Caki2 (cell line): ENCODE measurements at regions not wholly inside any gene's neighbourhood (a gene's known extent, or its start where the extent isn't known, plus 50 kb on each side); places are given as distances from the start of the nearest gene placed in this dataset.

ENCODE experiments used
- DNase-seq: peaks from one replicate; pipeline ENCODE4 v3.0.0-alpha.2; 2015; ENCODE audit warnings: low read depth
- in situ Hi-C: cut with HindIII; loops from 2 replicates; pipeline ENCODE4 v1.10.0; 2016; ENCODE audit warnings: low sequenced_read_pairs, low pct_unique_long_range_greater_than_20kb, mixed read lengths

DNA sequence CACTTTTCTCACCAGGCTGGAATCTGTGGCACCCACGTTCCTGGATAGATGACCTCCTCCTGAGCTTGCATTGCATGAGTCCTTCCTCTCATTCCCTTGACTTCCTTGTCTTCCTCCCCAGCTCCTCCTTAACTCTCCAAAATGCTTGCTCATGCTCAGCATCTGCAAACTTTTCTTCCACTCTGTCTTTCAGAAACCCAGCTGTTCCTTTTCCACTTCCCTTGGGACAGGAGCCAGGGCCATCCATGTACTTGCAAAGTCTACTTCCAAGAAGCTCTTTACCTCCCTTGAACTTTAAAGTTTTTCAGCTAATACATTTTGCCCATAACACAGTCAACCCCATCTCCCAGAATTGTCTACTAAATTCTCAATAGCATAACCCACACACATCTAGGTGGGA, 861.7 kb downstream of the QKI start:
- in situ Hi-C loops, result no loop called here

GRCh38 chr6:164275773-164276172, 861.3 kb downstream of the QKI start:
- no peak for DNase-seq
- in situ Hi-C loops, result no loop called here

More for the DNA sequence above, 861.7 kb downstream of the QKI start:
- no peak for DNase-seq

GRCh38 chr6:164274493-164274892, 860.0 kb downstream of the QKI start:
- in situ Hi-C loops, result no loop called here
- no peak for DNase-seq

DNA sequence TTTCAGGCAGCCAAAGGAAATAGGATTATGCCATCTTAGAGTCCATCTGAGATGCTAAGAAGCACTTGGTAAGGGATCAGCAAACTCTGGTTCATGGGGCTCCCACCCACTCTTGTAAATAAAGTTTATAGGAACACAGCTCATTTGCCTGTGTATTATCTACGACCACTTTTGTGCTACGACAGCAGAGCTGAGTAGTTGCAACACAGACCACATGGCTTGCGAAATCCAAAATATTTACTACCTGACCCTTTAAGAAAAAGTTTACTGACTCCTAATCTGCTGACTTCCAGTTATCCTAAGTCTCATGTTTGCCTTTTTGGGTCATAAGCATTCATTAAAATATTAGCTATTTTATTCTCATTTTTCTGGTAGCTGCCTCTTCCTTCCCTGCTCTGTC, 859.0 kb downstream of the QKI start:
- no peak for DNase-seq
- in situ Hi-C loops, result no loop called here

DNA sequence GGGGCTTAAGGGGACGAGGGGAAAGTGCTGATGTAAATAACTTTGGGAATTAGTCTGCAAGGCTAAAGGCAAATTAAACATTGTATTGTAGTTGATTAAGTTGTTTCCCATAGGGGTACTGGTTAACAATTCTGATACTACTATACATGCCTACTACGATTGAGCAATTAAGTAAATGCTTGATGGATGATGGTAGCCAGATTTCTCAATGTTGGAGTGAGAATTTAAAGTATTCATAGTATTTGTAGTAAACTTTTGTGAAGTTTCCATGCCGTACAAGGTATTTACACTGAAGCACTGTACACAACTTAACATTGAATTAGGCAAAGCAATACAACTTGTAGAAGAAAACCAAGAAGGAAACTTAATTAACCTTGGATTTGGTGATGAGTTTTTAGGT, 852.3 kb downstream of the QKI start:
- in situ Hi-C loops, result no loop called here
- DNase-seq, result no peak

GRCh38 chr6:164262348-164262747, 847.8 kb downstream of the QKI start:
- in situ Hi-C loops, result no loop called here
- no peak for DNase-seq

GRCh38 chr6:164258421-164258820, 843.9 kb downstream of the QKI start:
- no peak for DNase-seq
- in situ Hi-C loops, result no loop called here

DNA sequence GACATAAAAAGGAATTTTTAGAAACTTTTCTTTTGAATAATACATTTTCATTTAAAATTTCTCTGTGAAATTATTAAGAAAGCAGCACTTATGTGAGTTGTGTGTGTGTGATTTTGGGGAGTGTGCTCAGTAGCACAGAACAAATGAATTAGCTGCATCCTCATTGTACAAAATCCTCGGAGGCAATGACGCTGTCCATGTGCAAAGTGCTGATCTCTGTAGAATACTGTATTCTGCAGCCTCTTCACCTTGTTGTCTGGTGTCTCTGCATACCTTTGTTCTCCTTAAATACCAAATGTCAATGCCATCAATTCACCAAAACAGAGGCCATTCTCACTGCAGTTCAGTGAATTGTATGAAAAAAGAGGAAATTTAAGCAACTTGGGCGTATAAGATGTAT, 838.4 kb downstream of the QKI start:
- DNase-seq, result no peak
- in situ Hi-C loops, result no loop called here

- DNase-seq, result no peak
- in situ Hi-C loops, result no loop called here
These were observed 837.8 kb downstream of the QKI start for GRCh38 chr6:164252291-164252690.

GRCh38 chr6:164247106-164247505, 832.6 kb downstream of the QKI start:
- no peak for DNase-seq
- in situ Hi-C loops, result no loop called here

GRCh38 chr6:164246082-164246481, 831.6 kb downstream of the QKI start:
- DNase-seq, result no peak
- in situ Hi-C loops, result no loop called here

DNA sequence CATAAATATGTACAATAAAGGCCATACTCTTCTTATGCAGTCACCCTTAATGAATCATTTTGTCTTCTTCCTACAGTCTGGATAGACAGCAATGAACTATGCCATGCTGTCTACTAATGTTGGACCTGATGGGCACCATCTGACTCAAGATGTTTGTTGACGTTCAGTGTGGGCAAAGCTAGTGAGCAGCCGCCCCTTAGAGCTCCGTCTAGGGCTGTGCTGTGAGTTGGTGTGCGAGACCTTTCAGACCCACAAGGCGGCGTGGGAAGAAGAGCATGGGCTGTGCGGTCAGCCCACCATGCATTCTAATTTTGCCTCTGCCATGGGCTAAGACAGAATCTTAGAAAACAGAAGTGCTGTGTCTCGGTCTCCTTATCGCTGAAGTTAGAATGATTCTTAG, 829.4 kb downstream of the QKI start:
- in situ Hi-C loops, result no loop called here
- DNase-seq, result no peak

DNA sequence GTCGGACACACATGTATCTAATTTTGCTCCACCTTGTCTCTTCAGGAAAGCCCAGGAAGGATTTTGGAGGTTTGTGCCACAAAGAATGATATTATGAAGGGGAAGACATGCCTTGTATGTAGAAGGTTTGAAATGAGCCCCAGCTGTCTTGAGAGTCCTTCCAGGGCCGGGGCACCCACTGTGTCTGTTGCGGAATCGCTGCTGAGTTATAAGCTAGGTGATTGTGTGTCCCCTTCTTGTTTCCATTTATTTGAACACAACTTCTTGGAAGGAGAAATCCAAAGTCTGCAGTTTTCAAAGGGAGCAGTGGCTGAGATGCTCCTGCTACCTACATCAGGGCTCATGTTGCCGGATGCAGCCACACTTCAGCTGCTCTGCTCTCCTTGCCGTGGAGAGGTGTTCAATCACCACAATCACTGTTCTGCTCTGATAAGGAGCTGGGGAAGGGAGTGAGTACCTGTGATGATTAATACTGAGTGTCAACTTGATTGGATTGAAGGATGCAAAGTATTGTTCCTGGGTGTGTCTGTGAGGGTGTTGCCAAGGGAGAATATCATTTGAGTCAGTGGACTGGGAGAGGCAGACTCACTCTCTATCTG, 828.6 kb downstream of the QKI start:
- in situ Hi-C loops, result no loop called here

DNA sequence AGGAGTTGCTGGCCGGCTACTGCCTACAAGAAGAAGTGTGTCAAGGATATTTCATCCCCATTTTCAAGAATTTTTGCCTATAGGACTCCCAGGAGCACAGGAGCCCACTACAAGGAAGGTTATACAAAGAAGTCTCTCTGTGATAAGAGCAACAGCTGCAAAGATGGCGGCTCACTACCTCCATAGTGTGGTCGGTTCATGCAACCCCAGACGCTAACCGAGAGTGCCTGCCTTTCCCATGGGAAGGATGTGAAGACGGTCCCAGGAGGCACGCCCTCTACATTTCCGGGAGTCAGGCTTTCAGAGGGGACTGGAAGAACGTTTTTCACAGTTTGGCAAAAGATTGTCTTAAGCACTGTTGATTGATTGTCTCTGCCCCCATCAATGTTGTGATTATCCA, 816.3 kb downstream of the QKI start:
- no peak for DNase-seq
- in situ Hi-C loops, result no loop called here

More for the DNA sequence above, 828.6 kb downstream of the QKI start:
- no peak for DNase-seq

- in situ Hi-C loops, result no loop called here
- no peak for DNase-seq
These were observed 815.7 kb downstream of the QKI start for GRCh38 chr6:164230259-164230658.

- no peak for DNase-seq
- in situ Hi-C loops, result no loop called here
These were observed 815.2 kb downstream of the QKI start for GRCh38 chr6:164229716-164230115.

- DNase-seq, result no peak
- in situ Hi-C loops, result no loop called here
These were observed 813.5 kb downstream of the QKI start for GRCh38 chr6:164227952-164228522.

GRCh38 chr6:164216839-164217238, 802.3 kb downstream of the QKI start:
- in situ Hi-C loops, result no loop called here
- no peak for DNase-seq

GRCh38 chr6:164216368-164216767, 801.9 kb downstream of the QKI start:
- in situ Hi-C loops, result no loop called here
- DNase-seq, result no peak

GRCh38 chr6:164214066-164214465, 799.5 kb downstream of the QKI start:
- DNase-seq, result no peak
- in situ Hi-C loops, result no loop called here
